OCI-LY1 (cell line): ENCODE measurements at regions not wholly inside any gene's neighbourhood (a gene's known extent, or its start where the extent isn't known, plus 50 kb on each side); places are given as distances from the start of the nearest gene placed in this dataset.

Experiments used
- H2AFZ ChIP-seq: fragments of 200-600 bp; sonication (generic), shearing (Covaris generic); 2 replicates; pipeline ENCODE4 v1.6.0; 2014; ENCODE audit warnings: antibody characterized with exemption, mild to moderate bottlenecking, low read length
- H3F3A ChIP-seq: fragments of 200-600 bp; sonication (generic), shearing (Covaris generic); 2 replicates; pipeline ENCODE4 v1.6.0; 2014; ENCODE audit warnings: mild to moderate bottlenecking, antibody characterized with exemption, low read length, moderate library complexity; ENCODE audit not compliant: insufficient read depth
- H3K27ac ChIP-seq: fragments of 200-600 bp; sonication (generic); 2 replicates; pipeline ENCODE4 v1.5.1; 2014; ENCODE audit warnings: low read length, mixed run types, mild to moderate bottlenecking, low read depth; ENCODE audit not compliant: poor library complexity, severe bottlenecking
- H3K27me3 ChIP-seq: fragments of 200-600 bp; sonication (generic); 2 replicates; pipeline ENCODE4 v1.6.0; 2014; ENCODE audit warnings: antibody characterized with exemption, mild to moderate bottlenecking, low read length, moderate library complexity; ENCODE audit not compliant: insufficient read depth
- H3K36me3 ChIP-seq: fragments of 200-600 bp; sonication (generic); 2 replicates; pipeline ENCODE4 v1.6.1; 2014; ENCODE audit warnings: mild to moderate bottlenecking, antibody characterized with exemption, low read length, moderate library complexity, mixed read lengths; ENCODE audit not compliant: insufficient read depth
- H3K4me1 ChIP-seq: fragments of 200-600 bp; sonication (generic); 2 replicates; pipeline ENCODE4 v1.5.1; 2014; ENCODE audit warnings: mild to moderate bottlenecking, low read length, moderate library complexity; ENCODE audit not compliant: insufficient read depth, severe bottlenecking
- H3K4me2 ChIP-seq: fragments of 200-600 bp; sonication (generic), shearing (Covaris generic); 2 replicates; pipeline ENCODE4 v1.6.1; 2014; ENCODE audit warnings: low read length
- H3K4me3 ChIP-seq: fragments of 200-600 bp; sonication (generic); 2 replicates; pipeline ENCODE4 v1.5.1; 2014; ENCODE audit warnings: low read length, low read depth, mild to moderate bottlenecking, mixed read lengths; ENCODE audit not compliant: poor library complexity, severe bottlenecking
- H3K79me2 ChIP-seq: fragments of 200-600 bp; shearing (Covaris generic); 2 replicates; pipeline ENCODE4 v1.6.1; 2016; ENCODE audit warnings: mixed run types, low read length, mixed read lengths; ENCODE audit not compliant: insufficient read depth
- H3K9ac ChIP-seq: fragments of 200-600 bp; sonication (generic), shearing (Covaris generic); 2 replicates; pipeline ENCODE4 v1.6.1; 2014; ENCODE audit warnings: mild to moderate bottlenecking, low read length, mixed read lengths
- H3K9me2 ChIP-seq: fragments of 200-600 bp; sonication (generic), shearing (Covaris generic); 2 replicates; pipeline ENCODE4 v1.6.1; 2014; ENCODE audit warnings: low read depth, mild to moderate bottlenecking, low read length, mixed read lengths
- H3K9me3 ChIP-seq: fragments of 200-600 bp; shearing (Covaris generic); 2 replicates; pipeline ENCODE4 v1.6.1; 2014; ENCODE audit warnings: low read length, mixed read lengths
- H4K20me1 ChIP-seq: fragments of 200-600 bp; sonication (generic), shearing (Covaris generic); 2 replicates; pipeline ENCODE4 v1.6.0; 2016; ENCODE audit warnings: mild to moderate bottlenecking, low read length; ENCODE audit not compliant: insufficient read depth
- EZH2 ChIP-seq: fragments of 200-600 bp; sonication (generic), shearing (Covaris generic); IDR thresholded peaks from 2 replicates; pipeline ENCODE4 v1.8.0; 2017; ENCODE audit warnings: borderline replicate concordance, mixed run types, mild to moderate bottlenecking, antibody characterized with exemption, low read length, moderate library complexity, mixed read lengths
- TF ChIP-seq, protein P1 (sequence below): fragments of 200-600 bp; sonication (generic), shearing (Covaris generic); IDR thresholded peaks from 2 replicates; pipeline ENCODE4 v1.5.1; 2017; ENCODE audit warnings: mild to moderate bottlenecking, antibody characterized with exemption, low read length, moderate library complexity, mixed read lengths

DNA sequence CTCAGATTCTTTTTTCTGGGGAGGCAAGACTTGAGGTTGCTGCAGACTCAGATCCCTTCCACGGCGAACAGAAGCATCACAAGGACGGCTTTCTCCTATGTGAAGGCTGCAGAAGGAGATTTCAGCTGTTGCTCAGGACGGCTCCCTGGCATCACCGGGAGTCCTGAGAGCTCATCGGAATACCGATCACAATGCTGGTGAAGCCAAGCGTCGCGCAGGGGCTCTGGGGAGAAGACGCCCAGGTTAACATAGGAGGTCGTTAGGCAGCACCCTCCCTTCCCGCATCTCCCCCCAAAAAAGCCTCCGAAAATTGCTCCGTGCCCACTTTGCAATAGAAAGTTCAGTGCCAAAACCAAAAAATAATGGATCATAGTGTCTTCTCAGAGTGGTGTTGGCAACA is 127.2 kb upstream of the TMEM132D start:
- Histone ChIP-seq H3K36me3 (no peaks in the 10 kb centered on the region), H3K4me1 (no peaks in the 10 kb centered on the region), H3K9ac (no peak overlapping the region), H3K27ac (no peak overlapping the region), H3K79me2 (no peaks in the 10 kb centered on the region), H2AFZ (no peak overlapping the region), H3K9me2 (no peaks in the 10 kb centered on the region), H3K27me3 (peaks cover 4% of the 10 kb centered on the region; the same call in 1 of the 2 replicates), H3F3A (no peaks in the 10 kb centered on the region), H3K4me2 (no peak overlapping the region), H4K20me1 (no peaks in the 10 kb centered on the region), H3K9me3 (no peaks in the 10 kb centered on the region), H3K4me3 (no peak overlapping the region)
- TF ChIP-seq, protein P1, sequence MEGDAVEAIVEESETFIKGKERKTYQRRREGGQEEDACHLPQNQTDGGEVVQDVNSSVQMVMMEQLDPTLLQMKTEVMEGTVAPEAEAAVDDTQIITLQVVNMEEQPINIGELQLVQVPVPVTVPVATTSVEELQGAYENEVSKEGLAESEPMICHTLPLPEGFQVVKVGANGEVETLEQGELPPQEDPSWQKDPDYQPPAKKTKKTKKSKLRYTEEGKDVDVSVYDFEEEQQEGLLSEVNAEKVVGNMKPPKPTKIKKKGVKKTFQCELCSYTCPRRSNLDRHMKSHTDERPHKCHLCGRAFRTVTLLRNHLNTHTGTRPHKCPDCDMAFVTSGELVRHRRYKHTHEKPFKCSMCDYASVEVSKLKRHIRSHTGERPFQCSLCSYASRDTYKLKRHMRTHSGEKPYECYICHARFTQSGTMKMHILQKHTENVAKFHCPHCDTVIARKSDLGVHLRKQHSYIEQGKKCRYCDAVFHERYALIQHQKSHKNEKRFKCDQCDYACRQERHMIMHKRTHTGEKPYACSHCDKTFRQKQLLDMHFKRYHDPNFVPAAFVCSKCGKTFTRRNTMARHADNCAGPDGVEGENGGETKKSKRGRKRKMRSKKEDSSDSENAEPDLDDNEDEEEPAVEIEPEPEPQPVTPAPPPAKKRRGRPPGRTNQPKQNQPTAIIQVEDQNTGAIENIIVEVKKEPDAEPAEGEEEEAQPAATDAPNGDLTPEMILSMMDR, result no peak
- TF ChIP-seq EZH2, result no peak

DNA sequence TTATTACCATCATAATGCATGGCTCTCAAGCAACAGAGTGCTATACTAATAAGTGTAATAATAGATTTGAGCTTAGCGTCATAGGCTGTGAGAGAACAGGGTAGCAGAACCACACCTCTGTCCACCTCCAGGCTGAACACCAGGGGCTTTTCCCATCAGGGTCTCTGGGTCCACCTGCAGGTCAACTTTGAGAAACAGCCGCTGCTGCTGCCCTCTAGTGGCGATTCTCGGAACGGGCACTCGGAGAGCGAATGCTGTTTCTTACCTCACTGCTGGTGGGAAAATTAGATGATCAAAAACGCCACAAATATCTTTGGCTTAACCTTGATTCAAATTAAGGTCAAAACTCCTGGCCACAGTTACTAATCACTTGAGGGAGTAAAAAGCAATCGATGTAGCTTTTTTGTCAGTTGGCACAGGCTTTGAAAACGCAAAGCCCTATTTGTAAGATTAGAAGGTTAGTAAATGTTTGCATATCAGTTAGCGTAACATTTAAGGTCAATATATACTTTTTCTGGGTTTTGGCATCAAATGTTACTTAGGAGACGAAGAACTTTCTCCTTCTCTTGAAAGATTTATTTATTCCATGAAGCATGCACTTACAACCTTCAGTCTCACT is 127.9 kb upstream of the TMEM132D start:
- peaks cover 4% of the 10 kb centered on the region; the same call in 1 of the 2 replicates for H3K27me3 ChIP-seq
- TF ChIP-seq EZH2, result no peak
- TF ChIP-seq, protein P1, result peak; percentile 98

DNA sequence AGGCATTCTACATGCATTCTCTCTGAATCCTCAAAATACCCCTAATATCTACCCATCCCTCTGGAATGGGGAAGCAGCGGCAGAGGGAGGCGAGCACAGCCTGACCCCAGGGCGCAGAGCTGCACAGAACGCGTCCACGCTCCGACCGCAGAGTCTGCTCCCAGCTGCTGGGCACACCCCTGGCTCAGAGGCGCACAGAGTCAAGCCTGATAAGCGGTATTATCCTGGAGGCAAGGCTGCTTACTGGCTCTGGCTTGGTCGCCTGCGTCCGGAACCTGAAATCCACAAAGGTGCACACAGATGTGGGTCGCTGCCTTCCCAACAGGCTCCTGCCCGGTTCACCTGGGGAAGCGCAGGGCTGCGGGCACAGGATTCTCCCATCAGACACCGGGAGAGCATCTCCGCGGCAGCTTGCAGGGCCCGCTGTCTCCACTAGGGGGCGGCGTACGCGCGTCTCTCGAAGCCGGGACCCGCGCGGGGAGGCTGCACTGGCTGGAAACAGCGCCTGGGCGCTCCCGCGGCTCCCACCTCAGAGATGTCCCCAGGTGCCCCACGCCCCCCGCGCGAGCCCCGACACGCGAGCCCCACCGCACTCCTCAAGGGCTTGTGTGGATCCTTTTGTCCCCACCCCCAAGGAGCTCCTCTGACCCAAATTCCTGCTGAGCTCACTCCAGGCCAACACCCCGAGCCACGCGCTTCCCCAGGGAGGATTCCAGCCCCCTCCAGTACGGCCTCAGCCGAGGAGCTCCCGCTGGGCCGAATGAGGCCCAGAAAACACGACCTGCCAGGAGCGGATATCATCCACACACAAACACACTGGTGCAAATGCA is 120.1 kb upstream of the FZD10 start:
- TF ChIP-seq EZH2, result no peak
- TF ChIP-seq, protein P1, result peak; percentile 30
- Histone ChIP-seq H3K27me3 (no peaks in the 10 kb centered on the region), H4K20me1 (no peaks in the 10 kb centered on the region), H3F3A (no peaks in the 10 kb centered on the region), H3K36me3 (no peaks in the 10 kb centered on the region), H3K9me3 (no peaks in the 10 kb centered on the region), H3K79me2 (no peaks in the 10 kb centered on the region), H3K9ac (no peak overlapping the region), H3K9me2 (no peaks in the 10 kb centered on the region), H3K4me1 (no peaks in the 10 kb centered on the region), H2AFZ (no peak overlapping the region), H3K4me3 (no peak overlapping the region), H3K4me2 (no peak overlapping the region), H3K27ac (no peak overlapping the region)

More for the DNA sequence above, 127.9 kb upstream of the TMEM132D start:
- no peaks in the 10 kb centered on the region for H3F3A ChIP-seq
- no peaks in the 10 kb centered on the region for H3K9me2 ChIP-seq
- no peak overlapping the region for H3K4me3 ChIP-seq
- no peak overlapping the region for H2AFZ ChIP-seq
- no peak overlapping the region for H3K4me2 ChIP-seq
- no peak overlapping the region for H3K27ac ChIP-seq
- no peak overlapping the region for H3K9ac ChIP-seq
- no peaks in the 10 kb centered on the region for H3K9me3 ChIP-seq
- no peaks in the 10 kb centered on the region for H3K36me3 ChIP-seq
- no peaks in the 10 kb centered on the region for H4K20me1 ChIP-seq
- no peaks in the 10 kb centered on the region for H3K4me1 ChIP-seq
- H3K79me2 ChIP-seq, result no peaks in the 10 kb centered on the region
